ENCODE measurements at regions not wholly inside any gene's neighbourhood (a gene's known extent, or its start where the extent isn't known, plus 50 kb on each side); places are given as distances from the start of the nearest gene placed in this dataset.
A peak's percentile ranks its signal among the peaks of the same experiment; 100 is the strongest.
"Not testable (repeated sequence)": the region's sequence is repeated elsewhere in the genome, so short reads cannot be mapped to it uniquely, and the experiment has no call there.

DNA sequence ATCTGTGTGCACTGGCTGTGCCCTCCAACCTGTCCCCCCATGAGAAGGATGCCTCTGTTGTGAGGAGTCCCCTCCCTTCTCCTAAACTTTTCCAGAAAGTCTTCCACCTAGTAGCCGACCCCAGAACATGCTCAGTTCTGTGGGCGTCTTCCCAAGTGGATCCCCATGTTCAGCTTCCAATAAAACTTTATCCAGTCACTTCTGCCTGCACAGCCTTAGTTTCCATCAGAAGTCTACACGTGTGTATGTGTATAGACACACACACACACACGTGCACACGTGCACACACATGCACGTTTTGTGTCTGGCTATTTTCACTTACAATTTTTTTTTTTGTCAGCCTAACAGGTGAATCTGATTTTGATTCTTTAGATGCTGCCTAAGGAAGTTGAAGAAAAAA is 115.1 kb downstream of the RTP5 start:
- DNase-seq: no peak

DNA sequence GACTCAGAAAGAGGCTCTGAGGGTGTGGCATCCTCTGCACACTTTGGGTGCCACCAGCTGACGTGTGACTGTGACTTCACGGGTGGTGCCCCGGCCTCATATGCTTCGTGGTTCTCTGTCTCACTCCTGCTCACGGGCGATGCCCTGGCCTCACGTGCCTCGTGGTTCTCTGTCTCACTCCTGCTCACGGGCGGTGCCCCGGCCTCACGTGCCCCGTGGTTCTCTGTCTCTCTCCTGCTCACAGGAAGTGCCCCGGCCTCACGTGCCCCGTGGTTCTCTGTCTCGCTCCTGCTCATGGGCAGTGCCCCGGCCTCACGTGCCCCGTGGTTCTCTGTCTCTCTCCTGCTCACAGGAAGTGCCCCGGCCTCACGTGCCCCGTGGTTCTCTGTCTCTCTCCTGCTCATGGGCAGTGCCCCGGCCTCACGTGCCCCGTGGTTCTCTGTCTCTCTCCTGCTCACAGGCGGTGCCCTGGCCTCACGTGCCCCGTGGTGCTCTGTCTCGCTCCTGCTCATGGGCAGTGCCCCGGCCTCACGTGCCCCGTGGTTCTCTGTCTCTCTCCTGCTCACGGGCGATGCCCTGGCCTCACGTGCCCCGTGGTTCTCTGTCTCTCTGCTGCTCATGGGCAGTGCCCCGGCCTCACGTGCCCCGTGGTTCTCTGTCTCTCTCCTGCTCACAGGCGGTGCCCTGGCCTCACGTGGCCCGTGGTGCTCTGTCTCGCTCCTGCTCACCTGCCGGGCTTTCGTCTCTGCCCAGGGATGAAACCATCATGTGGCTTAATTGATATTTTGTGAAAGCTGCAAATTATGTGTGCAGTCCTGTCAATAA is 115.8 kb downstream of the RTP5 start:
- peak; percentile 30 for DNase-seq

DNA sequence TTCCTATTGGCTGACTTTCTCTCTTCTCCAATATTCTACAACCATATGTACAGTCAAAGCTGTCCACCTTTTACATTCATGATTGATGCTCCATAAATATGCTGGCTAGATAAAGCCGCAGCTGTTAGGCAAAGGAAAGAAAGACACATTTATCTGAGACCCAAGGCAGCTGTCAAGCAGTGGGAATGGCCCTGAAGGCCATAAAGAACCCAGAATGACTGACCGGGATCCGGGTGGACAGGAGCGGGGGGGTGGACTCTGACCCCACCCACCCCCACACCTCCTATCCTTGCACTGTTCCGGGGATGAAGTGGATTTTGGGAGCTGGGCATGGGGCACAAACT is 116.4 kb downstream of the RTP5 start:
- no peak for DNase-seq

DNA sequence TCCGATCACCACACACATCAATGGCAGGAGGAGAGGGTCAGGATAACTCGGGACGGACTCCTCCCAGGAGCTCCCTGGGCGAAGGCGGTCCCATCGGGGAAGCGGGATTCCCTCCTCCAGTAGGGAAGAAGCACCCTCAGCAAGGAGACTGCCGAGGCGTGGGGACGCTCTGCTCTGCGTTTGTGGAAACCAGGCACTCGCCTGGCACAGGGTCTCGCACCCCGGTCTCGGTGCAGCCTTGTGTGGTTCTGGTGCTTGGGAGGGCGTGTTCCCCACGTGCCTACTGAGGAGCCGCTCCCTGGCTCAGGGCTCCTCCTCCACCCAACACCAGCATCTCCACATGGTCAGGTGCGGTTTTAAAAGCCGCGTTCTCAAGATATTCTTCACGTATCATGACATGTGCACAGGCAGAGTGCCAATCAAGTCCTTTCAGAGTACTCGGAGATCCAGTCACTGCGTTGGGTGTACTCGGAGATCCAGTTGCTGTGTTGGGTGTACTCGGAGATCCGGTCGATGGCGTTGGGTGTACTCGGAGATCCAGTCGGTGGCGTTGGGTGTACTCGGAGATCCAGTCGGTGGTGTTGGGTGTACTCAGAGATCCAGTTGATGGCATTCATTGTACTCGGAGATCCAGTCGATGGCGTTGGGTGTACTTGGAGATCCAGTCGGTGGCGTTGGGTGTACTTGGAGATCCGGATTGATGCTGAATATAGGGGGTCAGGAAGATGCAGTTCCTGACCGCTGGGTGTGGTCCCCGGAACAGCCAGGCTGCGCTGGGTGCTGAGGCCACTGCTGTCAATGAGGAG is 117.5 kb downstream of the RTP5 start:
- DNase-seq: no peak

DNA sequence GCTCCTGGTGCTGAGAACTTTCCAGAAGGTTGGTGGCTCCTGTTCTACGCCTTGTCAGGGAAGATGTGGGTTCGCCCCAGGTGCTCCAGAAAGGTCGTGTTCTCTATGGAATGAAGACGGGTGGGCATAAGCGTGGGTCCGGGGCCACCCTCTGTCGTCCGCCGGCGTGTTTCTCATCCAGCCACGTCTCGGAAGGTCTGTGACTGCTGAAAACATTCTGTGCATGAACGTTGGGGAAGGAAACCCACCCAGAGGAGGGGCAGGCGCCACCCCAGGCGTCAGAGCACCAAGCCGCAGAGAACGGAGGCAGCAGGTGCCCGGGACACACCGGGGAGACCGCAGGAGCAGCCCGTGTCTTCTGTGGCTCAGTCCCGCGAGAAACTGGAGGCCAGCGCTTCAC is 118.2 kb downstream of the RTP5 start:
- no peak for DNase-seq

DNA sequence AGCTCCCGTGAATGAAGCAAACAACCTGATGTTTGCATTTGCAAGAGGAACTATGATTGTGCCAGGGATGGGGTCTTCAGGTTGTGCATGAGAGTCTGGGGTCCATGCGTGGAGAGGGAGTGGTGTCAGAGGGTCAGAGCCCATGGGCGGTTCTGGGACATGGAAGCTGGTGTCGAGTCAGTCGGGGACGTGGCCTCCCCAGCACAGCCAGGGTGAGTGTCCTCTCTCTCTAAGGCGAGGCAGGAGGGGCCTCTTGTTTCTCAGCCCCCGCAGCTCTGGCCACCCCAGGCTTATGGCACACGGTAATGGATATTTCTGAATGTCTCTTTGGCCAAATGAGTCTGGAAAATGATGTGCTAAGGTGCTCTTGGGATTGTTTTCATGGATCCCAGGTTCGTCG is 118.6 kb downstream of the RTP5 start:
- DNase-seq: no peak

DNA sequence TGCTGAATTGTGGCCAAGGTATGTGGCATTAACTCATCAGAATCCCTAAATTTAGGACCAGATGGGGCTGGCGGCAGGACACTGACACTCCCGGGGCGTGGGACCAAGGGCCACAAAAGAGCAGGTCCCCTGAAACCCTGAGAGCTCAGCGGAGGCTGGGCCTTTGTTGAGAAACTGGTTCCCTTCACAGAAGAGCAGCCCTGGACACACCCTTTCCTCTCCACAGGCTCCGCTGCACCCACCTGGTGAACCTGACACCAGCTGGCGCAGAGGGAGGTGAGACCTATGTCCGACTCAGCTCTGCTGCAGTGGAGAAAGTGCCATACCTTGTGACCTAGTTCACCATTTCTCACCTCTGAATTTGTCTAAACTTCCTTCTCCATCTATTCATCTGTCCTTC is 119.5 kb downstream of the RTP5 start:
- DNase-seq: no peak

DNA sequence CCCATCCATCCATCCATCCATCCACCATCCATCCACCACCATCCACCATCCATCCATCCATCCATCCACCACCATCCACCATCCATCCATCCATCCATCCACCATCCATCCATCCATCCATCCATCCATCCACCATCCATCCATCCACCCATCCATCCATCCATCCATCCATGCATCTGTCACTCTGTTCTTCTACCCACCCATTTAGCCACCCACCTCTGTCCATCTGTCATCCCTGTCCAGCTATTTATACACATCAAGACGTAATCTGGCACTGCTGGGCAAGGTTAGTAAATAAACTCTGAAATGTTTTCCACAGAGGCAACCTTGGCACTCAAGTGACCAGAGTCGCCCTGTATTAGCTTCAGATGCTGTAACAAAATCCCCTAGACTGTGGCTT is 120.9 kb downstream of the RTP5 start:
- DNase-seq: no peak

DNA sequence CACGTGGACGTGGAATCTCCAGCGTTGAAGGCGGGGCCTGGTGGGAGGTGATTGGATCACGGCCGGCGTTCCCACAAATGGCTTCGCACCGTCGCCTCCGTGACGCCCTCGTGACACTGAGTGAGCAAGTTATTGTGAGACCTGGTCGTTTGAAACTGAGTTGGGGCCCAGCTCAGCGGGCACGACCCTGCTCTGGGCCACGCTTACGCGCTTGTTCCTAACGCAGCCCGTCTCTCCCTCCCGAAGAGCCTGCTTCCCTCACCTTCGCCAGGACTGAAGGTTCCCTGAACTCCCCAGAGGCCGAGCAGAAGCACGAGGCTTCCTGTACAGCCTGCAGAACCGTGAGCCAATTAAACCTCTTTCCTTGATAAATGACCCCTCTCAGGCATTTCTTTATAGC is 121.8 kb downstream of the RTP5 start:
- no peak for DNase-seq

DNA sequence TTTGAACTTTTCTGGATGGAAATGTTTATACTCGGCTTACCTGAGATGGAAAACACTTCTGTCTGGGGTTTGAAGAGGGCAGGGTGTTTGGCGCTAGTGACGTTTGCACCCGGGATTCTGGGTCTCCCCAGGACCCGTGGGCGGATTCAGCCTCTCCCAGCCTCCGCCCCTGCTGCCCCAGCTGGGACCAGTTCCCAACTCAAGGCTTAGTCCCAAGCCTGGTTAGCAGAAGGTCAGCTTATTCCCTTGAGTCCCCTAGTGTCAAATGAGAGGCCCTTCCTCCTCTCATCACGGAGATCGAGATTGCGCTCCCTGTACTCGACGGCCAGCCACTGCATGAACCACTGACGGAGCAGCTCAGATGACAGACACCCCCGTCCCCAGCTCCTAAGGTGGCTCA is 123.2 kb downstream of the RTP5 start:
- no peak for DNase-seq

DNA sequence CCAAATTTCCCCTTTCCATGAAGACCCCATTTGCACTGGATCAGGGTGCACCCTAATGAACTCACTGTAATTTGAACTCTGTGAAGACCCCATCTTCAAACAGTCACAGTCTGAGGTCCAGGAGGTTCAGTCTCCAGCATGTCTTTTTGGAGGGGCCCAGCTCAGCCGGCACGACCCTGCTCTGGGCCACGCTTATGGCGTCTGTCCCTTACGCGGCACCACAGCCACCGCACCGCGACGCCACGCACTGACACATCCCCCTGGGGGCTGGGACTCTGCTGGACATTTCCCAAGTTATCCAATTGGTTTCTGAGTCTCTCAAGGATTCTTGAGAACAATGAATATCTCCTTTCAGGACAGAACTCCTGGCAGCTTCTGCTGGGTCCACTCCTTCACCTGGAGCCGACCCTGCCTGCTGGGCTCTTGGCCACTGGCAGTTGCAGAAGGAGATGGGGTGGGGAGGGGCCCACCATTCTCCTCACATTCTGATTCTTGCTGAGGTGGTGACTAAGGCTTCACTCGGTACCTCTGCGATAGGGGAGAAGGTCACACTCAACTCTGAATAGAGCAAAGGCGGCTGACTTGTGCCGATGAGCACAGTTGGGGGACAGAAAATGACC is 124.0 kb downstream of the RTP5 start:
- no peak for DNase-seq

DNA sequence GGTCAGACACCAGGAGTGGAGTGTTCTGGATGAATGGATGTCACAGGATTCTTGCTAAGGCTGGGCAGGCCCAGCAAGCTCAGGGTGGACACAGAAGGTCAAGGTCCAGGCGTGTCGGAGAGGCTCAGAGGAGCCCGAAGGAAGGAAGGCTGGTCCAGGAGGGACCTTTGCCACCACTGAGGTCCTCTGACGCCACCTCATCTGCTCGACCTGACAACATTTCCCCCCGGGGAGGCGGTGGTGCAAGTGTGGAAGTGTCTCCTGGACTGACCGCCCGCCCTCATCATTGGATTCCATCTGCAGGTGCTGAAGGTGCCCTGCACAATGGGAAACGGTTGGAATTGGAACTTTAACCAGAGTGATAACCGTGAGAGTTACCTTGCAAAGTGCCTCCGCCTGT is 124.6 kb downstream of the RTP5 start:
- DNase-seq: no peak

DNA sequence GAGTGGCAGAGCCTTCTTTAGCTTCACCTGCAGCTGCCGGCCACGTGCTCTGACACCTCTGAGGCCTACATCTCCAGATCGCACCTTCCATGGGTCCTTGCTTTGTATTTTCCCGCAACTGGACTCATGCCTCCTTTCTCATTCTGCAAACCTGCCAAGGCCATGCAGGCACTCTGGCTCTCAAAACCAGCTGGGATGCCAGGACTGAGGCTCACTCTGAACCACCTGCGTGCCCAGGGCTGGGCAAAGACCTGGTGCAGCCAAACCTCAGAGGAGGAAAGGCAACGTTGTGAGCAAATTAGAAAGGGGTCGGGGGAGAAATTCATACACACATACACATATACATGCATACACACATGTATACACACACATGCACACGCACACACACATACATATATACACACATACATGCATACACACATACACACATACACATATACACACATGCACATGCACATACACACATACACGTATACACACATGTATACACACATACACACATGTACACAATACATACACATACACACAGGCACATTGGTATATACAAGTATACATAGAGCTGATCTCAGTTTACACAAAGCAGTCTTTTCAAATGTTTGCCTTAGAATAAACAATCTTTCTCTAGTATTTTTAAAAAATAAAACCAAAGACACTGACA is 125.2 kb downstream of the RTP5 start:
- DNase-seq: no peak

DNA sequence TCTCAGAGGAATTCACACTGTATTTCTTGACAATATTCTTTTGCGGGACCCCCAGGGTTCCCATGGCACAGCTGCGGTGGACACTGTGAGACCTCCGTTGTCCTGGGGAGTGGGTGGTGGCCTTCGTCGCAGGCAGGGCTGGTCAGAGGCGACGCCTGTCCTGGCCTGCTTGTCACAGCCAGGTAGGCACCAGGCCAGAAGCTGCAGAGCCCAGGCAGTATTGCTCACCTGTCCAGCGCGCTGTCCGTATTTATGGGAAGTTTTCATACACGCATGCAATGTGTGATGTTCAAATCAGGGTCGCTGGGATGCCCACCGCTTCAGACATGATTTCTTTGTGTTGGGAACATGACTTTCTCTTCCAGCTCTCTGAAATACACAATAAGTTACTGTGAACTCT is 126.6 kb downstream of the RTP5 start:
- DNase-seq: no peak

DNA sequence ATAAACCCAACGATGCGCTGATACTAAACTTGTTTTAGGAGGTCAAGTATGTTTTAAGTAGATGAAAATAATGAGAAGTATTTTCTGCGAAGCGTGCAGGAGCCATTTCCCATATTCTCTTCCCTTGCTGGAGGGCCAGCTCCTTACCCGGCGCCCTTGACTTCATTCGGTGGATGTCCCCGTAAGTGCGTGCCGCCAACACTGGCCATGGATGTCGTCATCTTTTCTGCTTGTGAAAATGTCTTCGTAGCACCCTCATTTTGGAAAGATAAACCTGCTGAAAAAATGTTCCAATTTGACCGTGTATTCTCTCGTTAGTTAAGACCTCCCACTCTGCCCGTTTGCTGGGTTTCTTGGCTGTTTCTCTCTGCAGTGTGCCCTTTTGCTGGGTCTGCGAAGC is 127.5 kb downstream of the RTP5 start:
- DNase-seq: no peak

DNA sequence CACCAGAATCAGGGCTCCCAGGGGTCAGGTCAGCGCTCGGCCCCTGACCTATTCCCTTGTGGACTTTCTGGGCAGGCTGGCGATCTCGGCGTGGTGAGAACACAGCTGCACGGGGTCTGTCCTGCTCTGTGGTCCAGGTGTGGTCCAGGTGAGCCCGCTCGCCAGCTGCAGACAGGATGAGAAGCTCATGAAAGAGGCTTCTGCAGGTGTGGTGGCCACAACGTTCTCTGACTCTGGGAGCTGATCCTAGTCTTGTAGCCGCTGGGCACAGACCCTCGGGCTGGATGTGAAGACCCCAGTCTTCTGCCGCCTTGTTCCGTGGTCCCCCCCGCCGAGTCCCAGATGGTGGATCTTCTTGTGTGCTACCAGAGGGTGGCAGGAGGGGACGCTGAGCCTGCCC is 129.7 kb downstream of the RTP5 start:
- no peak for DNase-seq

DNA sequence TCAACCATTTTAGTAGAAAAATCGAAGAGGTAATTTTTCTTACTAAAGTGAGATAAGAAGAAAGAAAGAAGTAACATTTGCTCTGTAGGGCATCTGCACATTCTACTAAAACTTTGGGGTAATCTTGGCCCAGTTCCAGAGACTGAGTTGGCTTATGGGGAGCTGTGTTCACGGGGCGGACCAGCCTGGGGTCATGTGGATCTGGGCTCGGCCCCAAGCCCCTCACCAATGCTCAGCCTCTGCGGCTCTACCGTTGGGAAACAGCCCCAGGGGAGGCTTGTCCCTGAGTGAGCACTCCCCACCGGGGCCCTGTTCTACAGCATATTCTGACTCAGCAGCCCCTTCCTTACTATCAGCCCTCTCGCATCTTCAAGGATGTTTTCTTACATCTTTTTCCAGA is 132.3 kb downstream of the RTP5 start:
- no peak for DNase-seq

DNA sequence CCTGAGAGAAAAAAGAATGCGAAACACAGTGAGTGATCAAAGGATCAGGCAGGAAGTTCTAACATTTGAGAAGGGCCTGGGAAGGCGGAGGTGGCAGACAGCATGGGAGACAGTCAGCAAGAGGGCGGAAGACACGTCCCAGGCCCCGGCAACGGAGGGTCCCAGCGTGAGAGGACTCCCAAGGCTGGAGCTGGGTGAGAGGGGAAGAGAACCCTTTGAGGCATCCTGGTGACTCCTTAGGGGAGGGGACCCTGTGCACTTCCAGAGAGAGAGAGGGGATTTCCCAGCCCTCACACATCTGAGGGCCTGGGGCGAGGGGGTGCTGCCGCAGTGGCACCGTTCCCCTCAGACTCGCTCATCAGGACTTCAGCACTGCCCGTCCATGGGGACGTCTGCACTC is 133.4 kb downstream of the RTP5 start:
- DNase-seq: no peak

DNA sequence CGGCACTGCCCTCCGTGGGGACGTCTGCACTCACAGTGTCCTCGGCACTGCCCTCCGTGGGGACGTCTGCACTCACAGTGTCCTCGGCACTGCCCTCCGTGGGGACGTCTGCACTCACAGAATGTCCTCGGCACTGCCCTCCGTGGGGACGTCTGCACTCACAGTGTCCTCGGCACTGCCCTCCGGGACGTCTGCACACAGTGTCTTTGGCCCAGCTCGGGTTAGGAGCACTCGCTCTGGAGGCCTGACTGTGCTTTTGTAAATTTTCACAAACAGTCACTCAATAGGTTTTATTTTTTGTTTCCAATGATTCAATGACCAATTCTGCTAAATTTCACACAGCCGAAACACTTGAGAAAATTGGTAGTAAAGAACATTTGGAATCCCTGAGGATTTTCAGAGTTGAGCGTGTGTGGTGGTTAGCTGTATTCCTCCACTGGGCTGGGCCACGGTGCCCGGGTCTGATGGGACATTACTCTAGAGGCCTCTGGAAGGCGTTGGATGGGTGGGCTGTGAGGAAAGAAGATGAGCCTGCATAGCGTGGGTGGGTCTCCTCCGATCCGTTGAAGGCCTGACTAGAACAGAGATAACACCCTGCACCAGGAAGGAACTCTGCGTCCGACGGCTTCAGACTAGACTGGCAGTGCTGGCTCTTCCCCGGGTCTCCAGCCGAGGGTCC is 134.8 kb downstream of the RTP5 start:
- DNase-seq: no peak

DNA sequence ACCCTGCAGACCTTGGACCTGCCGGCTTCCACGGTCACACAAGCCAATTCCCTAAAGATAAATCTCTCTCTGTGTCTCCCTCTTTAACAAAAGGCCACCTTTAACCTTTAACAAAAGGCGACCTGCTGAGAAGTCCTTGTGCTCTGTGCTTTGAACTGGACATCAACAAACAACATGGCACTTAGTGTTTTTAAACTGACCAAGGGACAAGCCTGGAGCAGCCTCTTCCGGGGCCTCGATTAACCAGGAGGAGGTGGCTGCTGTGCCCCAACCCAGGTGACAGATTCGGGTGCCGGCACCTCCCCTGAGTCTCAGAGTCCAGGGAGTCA is 135.3 kb downstream of the RTP5 start:
- DNase-seq: no peak

DNA sequence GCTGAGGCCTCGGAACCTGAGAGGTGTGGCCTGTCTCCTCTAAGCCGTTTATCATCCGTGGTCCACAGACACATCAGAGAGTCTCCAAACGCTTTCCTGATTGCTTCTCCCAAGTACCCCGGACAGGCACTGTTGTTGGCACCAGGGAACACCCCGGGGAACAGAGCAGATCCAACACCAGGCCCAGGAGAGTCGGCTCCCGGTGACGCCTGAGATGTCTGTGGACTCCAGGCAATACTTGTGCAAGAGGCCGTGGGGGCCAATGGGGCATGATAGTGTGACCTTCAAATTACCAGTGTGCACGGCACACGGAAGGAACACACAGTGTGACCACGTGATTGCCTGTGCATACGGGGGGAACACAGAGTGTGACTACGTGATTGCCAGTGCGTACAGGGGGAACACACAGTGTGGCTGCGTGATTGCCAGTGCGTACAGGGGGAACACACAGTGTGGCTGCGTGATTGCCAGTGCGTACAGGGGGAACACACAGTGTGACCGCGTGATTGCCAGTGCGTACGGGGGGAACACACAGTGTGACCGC is 136.6 kb downstream of the RTP5 start:
- not testable (repeated sequence) for DNase-seq

DNA sequence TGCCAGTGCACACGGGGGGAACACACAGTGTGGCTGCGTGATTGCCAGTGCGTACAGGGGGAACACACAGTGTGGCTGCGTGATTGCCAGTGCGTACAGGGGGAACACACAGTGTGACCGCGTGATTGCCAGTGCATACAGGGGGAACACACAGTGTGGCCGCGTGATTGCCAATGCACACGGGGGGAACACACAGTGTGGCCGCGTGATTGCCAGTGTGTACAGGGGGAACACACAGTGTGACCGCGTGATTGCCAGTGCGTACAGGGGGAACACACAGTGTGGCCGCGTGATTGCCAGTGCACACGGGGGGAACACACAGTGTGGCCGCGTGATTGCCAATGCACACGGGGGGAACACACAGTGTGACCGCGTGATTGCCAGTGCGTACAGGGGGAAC is 139.4 kb downstream of the RTP5 start:
- not testable (repeated sequence) for DNase-seq

DNA sequence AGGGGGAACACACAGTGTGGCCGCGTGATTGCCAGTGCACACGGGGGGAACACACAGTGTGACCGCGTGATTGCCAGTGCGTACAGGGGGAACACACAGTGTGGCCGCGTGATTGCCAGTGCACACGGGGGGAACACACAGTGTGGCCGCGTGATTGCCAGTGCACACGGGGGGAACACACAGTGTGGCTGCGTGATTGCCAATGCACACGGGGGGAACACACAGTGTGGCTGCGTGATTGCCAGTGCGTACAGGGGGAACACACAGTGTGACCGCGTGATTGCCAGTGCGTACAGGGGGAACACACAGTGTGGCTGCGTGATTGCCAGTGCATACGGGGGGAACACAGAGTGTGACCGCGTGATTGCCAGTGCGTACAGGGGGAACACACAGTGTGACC is 140.3 kb downstream of the RTP5 start:
- not testable (repeated sequence) for DNase-seq
